HG02678 (cell line): ENCODE measurements at regions not wholly inside any gene's neighbourhood (a gene's known extent, or its start where the extent isn't known, plus 50 kb on each side); places are given as distances from the start of the nearest gene placed in this dataset.

Experiments
- ATAC-seq: cut with Tn5 transposase; IDR thresholded peaks from one replicate; pipeline ENCODE4 v1.9.1; 2021; ENCODE audit warnings: mild to moderate bottlenecking, moderate library complexity; ENCODE audit not compliant: unreplicated experiment

DNA sequence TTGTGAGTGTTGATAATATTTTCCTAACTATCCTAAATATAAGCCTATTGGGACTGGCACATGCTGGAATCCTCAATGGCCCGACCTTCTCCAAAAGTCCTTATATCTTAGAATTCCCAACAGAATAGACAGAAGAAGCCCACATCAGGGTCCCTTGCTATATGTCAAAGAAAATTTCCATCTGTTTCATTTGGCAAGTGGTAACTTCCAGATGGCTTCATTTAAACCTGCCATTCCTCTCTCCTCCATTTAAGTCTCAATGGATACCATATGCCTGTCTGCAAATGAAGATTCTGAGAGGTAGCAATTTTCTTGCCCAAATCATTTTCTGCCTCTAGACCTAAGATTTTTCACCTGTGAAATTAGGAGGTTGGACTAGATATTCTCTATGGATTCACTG is 73.1 kb upstream of the KCNA4 start:
- no peak for ATAC-seq

- no peak for ATAC-seq
Observed at GRCh38 chr11:30091246-30091645, 74.4 kb upstream of the KCNA4 start.

DNA sequence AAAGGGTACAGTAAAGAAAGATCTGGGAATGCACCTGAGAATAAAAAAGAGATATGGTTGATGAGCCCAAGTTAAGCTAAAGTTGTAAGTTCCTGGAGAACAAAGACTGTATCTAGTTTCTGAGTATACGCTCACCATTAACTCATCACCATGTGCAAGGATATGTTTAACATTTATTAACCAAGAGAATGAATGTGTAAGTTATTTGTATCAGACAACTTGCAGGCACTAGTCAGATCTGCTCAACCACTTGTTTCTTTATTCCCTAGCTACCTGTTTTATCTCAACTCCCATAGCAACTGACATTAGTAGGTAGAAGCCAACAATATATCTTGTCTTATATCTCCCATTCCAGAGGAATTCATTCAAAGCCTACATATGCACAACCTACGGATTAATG is 74.9 kb upstream of the KCNA4 start:
- no peak for ATAC-seq

DNA sequence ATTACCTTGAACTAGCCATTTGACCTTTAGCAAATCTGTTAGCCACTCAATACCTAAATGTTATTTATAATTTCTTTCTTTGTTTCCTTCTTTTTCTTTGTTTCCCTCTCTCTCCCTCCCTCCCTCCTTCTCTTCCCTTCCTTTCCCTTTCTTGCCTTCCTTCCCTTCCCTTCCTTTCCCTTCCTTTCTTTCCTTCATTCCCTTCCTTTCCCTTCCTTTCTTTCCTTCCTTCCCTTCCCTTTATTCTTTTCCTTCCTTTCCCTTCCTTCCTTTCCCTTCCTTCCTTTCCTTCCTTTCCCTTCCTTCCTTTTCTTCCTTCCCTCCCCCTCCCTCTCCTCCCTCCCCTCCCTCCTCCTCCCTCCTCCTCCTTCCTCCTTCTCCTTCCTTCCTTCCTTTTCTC is 75.7 kb upstream of the KCNA4 start:
- no peak for ATAC-seq

DNA sequence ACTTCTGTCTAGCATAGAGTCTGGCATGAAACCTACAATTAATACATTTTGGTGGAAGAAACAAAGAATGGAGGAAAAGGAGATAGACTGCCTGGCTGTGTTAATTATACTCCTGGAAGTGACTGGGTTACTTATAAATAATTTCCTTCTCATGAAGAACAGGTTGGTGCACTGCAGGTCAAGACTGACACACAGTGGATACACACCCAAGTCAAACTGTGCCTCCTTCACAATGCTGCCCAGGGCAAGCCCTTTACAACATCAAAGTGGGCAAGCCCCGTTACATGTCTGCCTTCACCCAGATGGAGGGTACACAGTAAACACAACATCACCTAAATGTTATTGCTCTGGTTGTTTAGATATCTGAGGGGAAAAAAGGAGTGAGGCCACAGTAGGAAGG is 83.7 kb upstream of the KCNA4 start:
- ATAC-seq = no peak

DNA sequence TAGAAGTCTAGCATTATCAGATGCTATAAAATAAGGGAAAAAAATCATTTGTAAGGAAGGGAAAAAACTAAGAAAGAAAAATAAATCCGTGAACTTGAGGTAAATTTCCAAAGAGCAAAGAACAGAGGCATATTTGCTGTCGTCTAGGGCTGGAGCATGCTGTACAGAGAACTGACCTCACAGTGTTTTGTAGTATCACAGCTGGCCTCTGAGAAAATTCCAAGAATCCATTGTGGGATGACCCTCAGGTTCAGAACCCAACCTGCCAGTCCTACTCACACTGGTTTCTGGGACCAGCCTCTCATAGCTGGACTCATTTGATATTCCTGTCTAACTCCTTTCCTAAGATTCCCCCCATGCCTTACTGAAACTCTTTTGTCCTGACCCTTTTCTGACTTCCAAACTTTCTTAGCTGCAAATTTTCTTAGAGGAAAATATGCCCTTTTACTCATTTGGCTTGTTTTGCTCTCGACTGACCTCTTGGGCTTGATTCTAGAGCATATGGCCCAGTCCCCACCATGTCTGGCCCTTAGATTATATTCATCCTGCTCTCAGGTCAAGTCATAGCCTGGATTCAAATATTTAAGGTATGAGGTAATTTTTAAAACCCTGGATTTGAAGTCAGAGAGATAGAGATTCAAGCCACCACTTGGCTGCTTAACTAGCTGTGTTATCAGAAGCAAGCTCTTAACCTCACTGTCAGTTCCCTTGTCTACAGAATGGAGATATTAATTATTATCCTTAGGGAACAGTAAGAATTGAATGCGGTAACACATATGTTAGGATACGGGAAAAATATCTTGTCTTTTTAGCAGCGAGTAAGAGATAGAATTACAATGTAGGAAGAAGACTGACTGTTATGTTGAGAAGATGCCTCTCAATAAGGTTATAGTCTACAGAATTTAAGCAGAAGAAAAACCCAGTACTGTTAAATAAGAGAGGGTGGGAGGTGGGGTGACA is 89.7 kb upstream of the KCNA4 start:
- ATAC-seq = no peak

DNA sequence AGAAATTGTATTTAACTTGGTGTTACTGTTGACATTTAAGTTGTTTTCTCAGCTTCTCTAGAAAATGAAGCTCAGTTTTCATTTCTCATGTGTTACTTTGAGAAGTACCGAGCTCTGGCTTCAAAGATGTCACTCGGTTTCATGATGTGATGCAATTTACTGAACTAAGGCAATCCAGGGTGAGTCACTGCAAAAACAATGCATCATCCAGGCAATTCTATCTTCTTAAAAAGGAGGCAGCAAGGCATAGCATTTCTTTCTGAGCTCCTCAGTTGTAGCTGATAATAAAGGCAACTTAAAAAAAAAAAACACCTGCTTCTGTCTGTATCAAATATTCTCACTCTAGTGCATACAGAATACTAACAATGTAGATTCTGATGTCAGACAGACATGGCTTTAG is 91.1 kb upstream of the KCNA4 start:
- ATAC-seq = no peak

- no peak for ATAC-seq
Observed at GRCh38 chr11:30109774-30110173, 92.9 kb upstream of the KCNA4 start.

DNA sequence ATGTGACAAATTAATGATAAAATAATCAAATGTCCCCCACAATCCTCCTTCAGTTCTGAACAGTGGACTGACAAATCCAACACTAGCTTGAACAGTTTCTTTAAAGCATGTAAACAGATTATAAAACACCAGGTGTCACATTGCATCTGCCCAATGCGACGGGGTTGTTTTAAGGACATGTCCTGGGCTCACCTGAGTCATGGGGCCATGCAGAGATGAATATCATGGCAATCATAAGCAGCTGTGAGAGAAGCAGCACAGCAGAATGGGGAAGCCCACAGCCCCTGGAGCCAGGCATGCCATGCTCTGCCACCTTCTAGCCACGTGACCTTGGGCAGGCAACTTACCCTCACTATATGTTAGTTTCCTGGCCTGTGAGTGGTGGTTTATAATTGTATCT is 93.9 kb upstream of the KCNA4 start:
- ATAC-seq = no peak

- no peak for ATAC-seq
Observed at GRCh38 chr11:30111786-30112185, 95.0 kb upstream of the KCNA4 start.

GRCh38 chr11:30113326-30113898 is 96.6 kb upstream of the KCNA4 start:
- no peak for ATAC-seq

GRCh38 chr11:30116512-30116911 is 99.7 kb upstream of the KCNA4 start:
- no peak for ATAC-seq

DNA sequence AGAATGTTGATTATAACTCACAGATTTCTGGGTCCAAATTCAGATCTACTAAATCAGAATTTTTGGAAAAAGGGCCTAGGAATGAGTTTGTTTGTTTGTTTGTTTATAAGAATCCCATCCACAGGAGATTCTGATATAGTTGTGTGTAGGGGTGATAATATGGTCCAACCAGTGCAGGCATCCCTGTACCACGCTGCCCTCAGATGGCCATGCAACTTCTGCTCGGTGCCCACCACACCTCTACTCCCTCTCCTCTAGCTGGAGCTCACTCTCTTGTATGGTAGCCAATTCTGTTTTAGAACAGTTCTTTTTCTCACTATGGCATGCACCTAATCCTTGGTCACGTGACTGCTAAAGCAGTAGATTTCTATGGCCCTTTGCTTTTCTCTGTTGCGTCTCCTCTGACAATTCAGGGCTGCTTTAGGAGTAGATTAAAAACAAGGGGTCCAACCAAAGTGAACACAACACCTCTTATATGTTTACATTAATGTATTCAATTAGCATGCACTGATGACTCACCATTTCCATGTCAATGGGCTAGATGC is 103.3 kb upstream of the KCNA4 start:
- no peak for ATAC-seq

- no peak for ATAC-seq
Observed at GRCh38 chr11:30125456-30125855, 105.4 kb upstream of the FSHB start.

GRCh38 chr11:30128269-30128932 is 102.4 kb upstream of the FSHB start:
- ATAC-seq = no peak

- ATAC-seq = no peak
Observed at GRCh38 chr11:30131535-30131934, 99.3 kb upstream of the FSHB start.

DNA sequence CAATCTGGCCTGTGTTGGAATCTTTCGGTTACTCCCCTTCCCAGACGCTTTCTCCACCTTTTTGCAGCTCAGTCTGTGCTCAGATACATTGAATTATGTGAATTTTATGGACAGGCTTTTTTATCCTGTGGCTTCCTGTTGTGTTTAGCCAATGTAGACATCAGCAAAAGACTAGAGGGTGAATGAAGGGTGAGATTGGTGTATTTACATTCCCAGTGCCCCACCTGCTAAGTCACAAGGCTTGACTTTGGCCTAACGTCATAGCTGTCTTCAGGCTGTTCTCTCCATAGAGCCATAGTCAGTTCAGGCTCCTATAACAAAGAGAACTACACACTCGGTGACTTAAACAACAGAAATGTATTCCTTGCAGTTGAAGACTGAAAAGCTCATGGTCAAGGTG is 97.5 kb upstream of the FSHB start:
- ATAC-seq = no peak

- peak; percentile 77 for ATAC-seq
Observed at GRCh38 chr11:30143098-30143705, 87.6 kb upstream of the FSHB start.

DNA sequence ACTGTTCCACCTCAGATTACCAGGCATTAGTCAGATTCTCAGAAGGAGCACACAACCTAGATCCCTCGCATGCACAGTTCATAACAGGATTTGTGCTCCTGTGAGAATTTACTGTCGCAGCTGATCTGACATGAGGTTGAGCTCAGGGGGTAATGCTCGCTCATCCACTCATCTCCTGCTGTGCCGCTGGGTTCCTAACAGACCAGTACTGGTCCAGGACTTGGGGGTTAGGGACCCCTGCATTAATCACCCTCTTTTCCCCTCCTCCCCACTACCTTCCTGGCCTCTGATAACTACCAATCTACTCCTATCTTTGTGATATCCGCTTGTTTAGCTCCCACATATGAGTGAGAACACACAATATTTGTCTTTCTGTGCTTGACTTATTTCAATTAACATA is 83.5 kb upstream of the FSHB start:
- ATAC-seq = no peak

- no peak for ATAC-seq
Observed at GRCh38 chr11:30149998-30150397, 80.8 kb upstream of the FSHB start.

DNA sequence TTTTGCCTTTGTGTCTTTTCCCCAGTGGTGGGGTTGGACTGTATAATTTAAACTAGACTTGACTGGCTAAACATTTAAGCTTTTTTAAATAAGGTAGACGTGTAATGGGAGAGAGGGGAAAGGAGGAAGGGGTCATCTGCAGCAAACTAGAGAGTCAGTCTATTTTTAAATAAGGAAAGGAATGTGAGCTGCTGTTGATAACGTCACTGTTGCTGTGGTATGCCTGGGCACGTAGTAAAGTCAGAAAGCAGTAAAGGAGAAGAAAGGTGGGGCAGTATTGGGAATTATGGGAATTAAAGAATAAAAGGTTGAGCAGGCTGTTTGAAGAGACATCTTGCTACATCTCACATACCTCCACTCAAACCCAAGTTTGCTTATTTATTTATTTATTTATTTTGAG is 80.4 kb upstream of the FSHB start:
- no peak for ATAC-seq
